NCI-H146 treated with DMSO at 0.1 percent for 48 hours (cell line): ENCODE measurements at regions not wholly inside any gene's neighbourhood (a gene's known extent, or its start where the extent isn't known, plus 50 kb on each side); places are given as distances from the start of the nearest gene placed in this dataset.
A peak's percentile ranks its signal among the peaks of the same experiment; 100 is the strongest.

Experiments used
- DNase-seq: peaks from one replicate; lab custom pipeline; 2025; ENCODE audit not compliant: unreplicated experiment; lab: John Stamatoyannopoulos, UW

DNA sequence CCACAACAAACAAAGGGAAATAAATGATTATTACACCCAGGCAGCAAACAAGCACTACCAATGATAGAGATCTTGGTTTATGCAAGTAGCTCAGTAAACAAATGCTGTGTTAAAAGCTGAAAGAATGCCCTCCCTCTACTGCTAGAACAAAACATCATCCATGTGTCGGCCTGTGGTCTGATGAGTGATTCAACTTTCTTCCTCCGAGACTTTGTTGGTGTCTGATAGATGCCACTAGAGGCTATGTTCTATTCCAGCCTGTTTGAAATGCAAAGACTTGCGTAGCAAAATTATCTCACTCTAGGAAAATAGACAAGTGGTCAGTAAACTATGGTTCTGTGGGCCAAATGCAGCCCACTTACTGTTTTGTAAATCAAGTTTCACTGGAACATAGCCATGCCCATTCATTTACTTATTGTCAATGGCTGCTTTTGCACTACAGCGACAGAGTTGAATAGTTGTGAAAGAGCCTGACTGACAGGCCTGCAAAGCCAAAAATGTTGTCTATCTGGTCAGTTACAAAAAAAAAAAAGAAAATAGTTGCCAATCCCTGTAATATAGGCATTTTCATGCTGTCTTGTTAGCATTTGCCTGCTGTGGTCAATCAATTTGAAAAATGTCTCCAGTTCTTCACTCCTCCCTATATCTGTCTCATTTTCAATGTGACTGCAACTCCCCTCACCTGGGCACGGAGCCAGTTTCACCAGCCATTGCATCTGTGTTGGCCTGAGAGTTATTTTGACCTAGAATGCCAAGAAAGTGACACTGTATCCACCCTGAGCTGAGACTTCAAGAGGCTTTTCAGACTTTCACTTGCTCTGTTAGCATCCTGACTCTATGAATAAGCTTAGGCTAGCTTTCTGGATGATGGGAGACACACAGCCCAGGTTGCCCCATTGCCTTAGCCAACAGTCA lies 544.6 kb upstream of the BTBD3 start:
- no peak for DNase-seq

DNA sequence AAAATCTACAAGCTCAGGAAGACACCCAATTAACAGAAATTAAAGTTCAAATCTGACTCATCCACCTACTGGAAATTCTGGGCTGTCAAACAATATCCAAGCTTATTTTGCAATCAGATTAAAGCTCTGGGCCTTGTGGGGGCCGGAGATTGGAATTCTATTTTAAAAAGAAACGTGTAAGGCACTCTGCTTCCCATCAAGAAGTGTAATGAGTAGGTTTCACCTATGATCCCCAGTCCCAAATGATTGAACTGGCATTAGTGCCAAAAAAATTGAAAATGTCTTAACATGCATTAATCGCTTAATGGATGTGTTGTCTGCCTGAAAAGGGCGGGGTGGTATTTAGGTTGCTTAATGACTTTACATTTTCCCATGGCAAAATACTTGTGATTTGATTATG lies 542.4 kb upstream of the BTBD3 start:
- no peak for DNase-seq

DNA sequence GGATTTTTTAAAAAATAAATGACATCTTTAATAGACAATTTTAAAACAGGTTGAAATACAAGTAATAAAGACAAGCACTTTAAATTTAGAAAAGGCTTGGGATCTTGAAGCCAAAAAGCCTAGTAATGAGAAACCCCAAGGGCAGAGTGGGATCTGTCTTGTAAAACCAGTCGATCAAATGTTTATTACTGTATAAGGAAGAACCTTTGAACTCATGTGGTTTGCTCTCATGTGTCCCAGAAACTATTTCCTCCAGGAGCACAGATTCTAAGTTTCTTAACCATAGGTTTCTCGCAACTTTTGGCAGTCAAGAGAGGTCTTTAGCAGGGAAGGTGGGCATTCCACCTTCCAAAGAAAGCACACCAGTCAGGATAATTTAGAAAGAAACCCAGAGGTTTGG lies 541.7 kb upstream of the BTBD3 start:
- no peak for DNase-seq

DNA sequence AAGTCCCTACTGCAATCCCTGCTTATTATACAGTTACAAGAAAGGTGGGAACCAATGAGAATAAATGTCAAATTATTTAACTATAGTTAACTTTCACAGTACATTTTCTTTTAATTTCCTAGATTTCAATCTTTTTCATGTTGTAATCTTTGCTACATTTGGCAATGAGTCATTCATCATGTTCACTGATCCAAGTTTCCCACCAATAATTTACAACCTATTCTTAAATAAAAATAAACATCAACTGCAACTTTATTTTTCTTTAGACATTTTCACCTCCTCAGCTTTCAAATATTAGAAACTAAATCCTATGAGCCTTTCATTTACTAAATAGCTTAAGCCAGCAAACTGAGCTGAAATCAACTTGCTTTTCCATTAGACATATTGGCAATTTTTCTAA lies 541.3 kb upstream of the BTBD3 start:
- DNase-seq: no peak

DNA sequence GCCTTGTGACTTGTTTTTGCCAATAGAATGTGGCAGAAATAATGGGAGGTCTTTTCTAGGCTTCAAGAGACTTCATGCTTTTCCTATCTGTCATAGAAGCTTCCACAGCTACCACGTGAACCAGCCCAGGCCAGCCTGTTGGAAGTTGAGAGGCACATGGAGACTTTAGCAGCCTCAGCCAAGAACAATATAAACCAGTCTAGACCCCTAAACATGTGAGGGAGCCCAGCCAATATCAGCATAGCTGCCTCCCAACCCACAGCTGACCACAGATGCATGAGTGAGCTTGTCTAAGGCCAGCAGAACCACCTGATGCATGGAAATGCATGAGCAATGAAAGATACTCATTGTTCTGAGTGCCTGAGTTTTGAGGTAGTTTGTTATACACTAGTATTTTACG lies 540.7 kb upstream of the BTBD3 start:
- DNase-seq: no peak

DNA sequence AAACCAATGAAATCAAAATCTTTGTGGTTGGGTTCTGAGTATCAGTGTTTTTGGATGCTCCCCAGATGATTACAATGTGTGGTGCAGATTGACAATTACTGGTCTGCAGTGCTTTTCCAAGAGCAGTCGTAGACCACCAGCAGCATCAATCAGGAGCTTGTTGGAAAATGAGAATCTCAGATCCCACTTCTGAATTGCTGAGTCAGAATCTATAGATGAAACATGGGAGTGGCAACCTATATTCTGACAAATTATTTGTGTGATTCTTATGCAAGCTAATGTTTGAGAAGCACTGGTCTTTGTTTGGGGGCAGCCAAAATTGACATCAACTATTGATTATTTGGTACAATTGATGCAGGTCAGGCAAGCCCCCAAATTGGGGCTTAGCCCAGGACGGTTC lies 539.9 kb upstream of the BTBD3 start:
- DNase-seq: no peak

DNA sequence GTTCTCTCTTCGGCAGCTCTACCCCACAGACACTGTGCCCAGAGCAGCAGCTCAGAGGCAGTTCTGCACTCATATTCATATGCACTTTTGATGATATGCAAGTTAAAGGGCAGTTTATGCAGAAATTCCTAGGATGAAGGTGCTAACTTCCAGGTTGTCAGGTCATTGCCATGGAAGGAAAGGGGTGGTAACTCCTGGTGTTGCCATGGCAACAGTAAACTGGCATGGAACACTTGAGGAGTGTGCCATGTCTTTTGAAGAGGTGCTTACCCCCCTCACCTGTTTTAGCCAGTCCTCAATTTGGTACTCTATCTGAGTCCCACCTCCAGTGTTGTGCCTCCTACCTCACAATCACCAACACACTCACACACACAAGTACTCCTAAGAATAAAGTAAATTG lies 539.4 kb upstream of the BTBD3 start:
- DNase-seq: no peak

DNA sequence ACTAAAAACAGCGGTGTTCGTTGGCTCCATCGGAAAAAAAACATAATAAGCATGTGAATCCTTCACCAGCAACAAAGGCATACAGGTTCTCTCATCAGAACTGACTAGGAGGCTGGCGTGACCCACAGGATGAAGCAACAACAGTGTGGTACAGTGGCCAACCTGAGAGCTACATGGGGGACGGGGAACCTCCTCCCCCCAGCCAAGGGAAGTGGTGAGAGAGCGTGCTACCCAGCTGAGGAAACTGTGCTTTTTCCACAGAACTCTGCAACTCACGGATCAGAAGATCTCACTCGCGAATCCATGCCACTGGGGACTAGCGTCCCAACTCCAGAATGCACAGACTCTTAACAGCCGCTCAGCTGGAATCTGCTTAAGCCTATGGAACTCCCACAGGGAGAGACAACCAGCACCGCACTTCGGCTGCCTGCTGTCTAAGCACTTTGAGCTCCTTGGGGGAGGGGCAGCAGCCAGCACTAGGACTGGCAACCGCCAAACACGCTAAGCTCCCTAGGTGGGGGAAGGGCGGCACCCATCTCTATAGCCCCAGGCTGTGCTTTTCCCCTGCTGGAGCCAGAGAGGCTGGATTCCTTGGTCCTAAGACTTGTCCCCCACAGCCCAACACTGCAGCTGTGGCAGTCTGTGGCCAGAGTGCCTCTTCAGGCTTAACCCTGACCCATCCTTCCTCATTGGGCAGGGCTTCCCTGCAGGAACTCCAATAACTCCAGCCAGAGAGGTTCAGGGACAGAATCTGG lies 538.3 kb upstream of the BTBD3 start:
- peak; percentile 63 for DNase-seq

DNA sequence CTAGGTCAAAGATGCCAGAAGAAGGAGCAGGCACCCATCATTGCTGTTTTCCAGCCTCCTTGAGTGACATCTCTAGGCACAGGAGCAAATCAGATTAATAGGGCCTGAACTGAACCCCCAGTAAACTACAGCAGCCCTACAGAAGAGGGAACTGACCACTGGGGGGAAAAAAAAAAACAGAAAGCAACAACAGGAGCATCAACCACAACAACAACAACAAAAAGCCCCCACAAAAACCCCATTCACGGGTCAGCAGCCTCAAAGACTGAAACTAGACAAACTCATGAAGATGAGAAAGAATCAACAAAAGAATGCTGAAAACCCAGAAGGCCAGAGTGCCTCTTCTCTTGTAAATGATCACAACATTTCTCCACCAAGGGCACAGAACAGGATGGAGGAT lies 537.4 kb upstream of the BTBD3 start:
- DNase-seq: no peak

DNA sequence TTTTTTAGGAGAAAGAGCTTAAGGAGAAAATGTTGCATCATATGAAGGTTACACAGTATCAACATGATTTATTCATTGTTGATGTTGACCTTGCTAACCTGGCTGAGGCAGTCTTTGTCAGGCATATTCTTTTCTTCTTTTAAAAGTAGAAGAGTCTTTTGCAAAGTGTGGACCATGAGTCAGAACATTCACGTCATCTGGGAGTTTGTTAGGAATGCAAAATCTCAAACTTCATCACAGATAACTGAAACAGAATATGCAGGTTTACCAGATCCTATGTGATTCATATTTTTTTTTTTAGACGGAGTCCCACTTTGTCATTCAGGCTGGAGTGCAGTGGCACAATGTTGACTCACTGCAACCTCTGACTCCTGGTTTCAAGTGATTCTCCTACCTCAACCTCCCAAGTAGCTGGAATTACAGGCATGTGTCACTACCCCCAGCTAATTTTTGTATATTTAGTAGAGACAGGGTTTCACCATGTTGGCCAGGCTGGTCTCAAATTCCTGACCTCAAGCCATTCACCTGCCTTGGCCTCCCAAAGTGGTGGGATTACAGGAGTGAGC lies 530.4 kb upstream of the BTBD3 start:
- DNase-seq: no peak

DNA sequence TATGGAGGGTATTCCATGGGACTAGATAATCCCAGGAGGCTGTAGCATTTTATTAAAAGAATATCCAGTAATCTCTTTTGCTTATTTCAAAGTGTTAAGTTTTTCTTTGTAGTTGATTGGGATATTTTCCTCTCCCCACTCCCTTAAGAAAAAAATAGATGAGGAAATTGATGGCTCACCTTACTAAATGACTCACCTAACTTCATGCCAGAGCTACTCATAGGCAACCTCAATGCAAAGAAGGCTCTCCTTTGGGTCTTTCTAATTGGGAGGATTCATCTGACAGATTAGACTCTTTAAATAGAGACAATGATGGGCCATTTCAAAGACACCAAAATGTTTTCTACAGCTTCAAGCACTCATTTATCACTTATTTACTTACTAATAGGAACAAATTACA lies 528.5 kb upstream of the BTBD3 start:
- no peak for DNase-seq

DNA sequence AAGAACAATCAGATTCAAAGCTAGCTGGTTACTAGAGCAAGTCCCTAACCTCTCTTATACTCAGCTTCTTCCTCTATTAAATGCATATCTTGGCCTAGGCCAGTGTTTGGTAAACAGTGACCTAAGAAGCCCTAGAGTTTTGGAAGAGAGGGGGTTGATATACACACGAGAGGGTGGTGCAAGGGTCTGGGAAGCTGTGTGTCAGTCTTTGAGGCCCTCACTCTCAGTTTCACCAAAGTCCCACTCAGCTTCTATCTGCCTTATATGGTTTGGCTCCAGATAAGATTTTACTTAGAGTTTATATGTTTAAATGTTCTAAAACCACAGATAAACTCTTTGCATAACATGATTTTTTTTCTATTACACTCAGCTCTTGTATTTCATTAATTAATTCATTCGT lies 526.1 kb upstream of the BTBD3 start:
- DNase-seq: no peak

DNA sequence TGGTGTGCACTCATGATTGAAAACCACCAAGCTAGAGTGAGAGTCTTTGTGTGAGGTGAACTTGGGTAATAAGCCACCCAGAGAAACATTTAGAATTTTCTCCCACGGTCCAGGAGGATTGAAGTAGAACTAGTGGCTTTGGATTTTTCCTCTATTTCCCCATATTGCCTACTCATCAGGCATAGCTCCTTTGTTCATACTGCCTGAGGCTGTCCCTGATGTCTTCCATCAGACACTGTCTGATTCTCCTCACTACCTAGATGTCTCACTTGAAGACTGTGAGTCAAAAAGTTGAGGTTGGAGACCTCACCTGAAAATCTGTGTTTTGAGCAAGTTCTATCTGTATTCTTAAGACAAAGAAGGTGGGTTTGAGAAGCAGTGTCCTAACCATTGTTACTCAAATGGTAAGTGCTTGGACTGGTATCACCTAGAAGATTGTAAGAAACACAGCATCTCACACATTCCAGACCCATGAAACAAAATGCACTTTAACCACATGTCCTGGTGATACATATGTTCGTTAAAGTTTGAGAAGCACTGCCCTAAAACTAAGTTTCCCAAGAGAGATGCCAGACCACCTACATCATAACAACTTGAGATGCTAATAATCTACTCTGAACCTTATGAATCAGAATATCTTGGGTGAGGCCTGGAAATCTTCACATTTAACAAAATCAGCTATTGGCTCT lies 523.4 kb upstream of the BTBD3 start:
- DNase-seq: no peak

DNA sequence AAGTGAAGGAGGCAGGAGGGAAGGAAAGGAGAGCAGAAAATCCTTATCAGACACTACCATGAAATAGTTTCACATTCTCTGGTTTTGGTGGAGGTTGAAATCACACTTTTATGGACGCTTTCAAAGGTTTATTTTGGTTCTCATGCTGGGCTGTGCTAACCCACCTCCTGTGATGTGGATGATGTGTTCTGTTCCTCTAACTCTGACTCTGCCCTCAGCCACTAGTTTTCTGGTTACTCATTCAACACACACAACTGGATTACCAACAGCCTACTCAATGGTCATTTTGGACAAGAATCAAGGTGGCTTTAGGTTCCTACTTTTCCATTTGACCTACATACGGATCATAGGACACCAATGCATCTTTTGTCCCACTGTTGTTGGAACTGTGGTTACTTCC lies 522.1 kb upstream of the BTBD3 start:
- DNase-seq: no peak

DNA sequence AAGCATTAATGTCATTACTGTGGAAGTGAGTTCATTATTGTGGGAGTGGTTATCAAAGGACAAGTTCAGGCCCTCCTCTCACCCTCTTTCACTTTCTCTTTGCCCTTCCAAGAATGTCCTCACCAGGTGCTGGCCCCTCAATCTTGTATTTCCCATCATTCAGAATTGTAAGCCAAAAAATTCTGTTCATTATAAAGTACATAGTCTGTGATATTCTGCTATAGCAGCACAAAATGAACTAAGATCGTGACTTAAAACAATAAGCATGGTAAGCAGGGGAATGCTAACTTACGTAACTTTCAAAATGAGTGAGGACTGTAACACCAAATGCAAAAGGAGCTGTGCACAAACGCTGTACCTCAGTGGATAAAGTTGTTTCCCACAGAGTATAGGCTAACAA lies 515.7 kb upstream of the BTBD3 start:
- no peak for DNase-seq

DNA sequence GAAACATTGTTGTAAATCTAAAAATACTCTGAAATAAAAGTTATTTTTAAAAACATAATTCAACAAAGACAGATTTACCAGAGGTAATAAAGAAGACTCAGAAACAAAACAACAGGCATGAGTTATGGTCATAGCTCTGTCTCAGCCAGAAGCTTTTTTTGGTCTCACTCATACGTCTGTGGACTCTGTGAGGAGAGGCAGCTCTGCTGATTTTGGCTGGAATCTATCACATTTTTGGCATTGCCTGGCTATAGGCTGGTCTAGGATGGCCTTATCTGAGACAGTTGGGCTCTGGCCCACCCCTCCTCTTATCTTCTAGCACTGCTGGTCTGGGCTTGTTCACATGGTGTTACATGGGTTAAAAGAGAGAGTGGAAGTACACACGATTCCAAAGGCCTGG lies 514.0 kb upstream of the BTBD3 start:
- DNase-seq: no peak

DNA sequence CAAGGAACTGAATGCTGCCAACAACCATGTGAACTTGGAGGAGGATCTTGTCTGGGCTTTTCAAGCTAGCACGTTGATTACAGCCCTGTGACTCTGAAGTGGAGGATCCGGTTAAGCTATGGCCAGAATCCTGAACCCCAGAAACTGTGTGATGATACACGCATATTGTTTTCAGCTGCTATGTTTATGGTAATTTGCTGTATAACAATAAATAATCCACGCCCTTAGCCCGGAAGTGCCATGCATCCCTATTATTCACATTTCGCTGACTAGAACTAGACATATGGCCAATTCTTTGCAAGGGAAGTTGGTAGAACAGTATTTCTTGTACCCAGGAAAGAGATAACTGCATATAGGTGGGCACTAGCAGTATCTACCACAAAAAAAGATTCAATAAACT lies 510.8 kb upstream of the BTBD3 start:
- no peak for DNase-seq

DNA sequence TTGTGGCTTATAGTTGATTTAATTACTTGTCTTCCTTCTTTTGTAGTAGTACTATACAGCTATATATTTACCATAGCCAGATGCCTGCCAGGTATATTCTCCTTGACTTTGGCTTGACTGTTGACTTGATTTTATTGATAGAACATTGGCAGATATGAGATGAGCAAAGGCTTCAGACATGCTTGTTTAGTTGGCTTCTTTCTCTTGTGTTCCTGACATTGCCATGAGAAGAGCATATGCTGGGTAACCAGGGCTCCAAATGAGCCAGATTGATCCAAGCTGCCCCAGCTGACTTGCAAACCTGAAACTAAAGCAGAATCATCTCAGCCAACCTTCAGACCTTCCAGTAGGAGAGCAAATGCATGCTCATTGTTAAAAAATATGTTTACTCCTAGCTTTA lies 508.1 kb upstream of the BTBD3 start:
- DNase-seq: no peak

DNA sequence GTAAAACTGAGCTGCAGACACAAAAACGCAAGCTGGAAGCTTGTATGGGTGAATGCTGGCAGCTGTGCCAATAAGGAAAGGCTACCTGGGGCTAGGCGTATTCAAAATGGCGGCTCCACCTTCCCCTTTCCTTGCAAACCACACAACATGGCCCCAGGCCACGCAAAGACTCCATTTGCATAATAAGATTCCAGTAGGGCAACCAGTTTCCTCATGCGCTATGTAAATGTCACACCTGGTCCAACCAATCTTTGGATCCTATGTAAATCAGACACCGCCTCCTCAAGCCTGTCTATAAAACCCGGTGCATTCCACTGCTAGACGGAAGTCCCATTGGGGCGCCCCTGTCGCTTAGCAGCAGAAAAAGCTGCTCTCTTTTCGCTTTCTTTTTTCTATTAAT lies 505.9 kb upstream of the BTBD3 start:
- peak; percentile 83 for DNase-seq

DNA sequence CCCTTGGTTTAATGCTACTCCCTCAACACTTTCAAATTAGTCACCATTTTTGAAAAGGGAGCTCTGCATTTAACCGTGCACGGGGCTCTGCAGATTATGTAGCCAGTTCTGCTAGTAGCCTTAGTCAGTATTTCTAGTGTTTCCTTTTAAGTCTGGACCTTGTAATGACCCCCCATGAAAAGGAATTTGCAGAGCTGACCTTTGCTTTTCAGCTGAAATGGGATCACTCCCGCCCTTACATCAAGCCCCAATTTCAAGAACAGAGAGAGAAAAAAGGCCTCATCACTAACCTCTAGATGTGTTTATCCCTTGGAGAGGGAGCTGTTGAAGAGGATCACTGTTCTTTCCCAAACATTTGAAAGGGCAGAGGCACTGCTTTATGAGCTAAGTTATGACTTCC lies 490.7 kb upstream of the BTBD3 start:
- no peak for DNase-seq

DNA sequence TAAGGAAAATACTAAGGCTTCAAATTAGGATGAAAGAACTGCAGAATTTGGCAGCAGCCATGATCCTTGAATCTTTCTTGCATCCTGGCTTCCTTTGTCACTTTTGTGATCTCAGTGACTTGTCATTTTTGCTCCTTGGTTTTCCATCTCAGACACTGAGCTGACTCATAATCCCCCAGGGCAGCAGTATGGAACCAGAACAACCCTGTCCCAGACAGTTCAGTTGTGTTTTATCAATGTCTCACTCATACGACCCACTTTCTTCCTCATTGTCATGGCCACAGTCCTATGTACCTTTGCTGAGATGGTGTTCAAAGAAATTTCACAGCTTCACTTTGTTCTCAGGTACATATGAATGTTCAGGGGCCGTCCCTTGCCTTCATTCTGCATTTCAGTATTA lies 488.5 kb upstream of the BTBD3 start:
- no peak for DNase-seq
